ENCODE measurements at regions not wholly inside any gene's neighbourhood (a gene's known extent, or its start where the extent isn't known, plus 50 kb on each side); places are given as distances from the start of the nearest gene placed in this dataset.
"Not testable (repeated sequence)": the region's sequence is repeated elsewhere in the genome, so short reads cannot be mapped to it uniquely, and the experiment has no call there.

- FAIRE-seq (no peak), DNase-seq (ENCODE audit: low spot score) (no peak)
Measured at GRCh38 chr11:89545691-89546090, 54.5 kb upstream of the NOX4 start.

- not testable (repeated sequence) for FAIRE-seq; DNase-seq (ENCODE audit: low spot score)
Measured at GRCh38 chr11:89555781-89556180, 64.6 kb upstream of the NOX4 start.

DNA sequence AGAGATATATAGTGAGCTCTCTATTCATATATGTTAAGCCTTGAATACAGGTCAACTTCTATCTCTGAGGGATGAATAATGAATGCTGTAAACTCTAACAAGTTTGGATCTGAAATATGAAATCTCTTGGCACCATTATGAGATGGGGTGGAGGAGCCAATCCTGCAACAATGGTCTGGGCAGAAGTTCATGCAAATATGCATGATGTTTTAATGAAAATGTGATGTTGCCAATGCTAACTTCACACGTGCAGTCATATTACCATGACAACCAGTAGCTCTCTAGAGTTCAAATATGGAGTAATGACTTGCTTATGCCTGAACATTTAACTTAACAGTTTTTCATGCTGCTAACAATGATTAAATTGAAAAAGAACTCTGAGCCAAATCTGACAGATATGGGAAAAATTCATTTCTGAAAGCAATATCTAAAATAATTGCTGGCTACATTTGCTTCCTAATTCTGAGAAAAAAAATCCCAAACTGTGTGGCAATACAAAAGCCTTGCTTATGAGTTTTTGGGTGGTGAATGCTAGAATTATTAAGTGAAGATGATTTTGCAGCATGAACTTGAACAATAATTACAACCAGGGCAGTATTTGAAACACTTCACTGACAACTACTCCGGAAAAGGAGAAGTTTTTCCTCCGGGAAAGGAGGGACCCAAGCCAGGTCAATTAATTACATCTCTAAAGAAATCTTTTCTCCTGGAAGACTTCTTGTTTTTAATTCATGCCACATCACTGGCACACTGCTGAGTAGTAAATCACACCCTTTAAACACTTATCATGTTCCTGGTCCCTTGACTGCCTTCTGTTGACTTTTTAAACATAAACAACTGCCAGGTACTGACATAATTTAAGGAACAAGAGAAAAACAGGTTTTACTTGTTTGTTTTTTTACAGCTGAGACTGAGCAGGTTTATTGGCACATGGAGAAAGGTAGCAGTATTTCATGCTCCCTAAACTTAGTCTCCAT is 65.8 kb upstream of the NOX4 start:
- not testable (repeated sequence) for DNase-seq (ENCODE audit: low spot score)
- peak; percentile 20 for FAIRE-seq

- not testable (repeated sequence) for DNase-seq (ENCODE audit: low spot score); FAIRE-seq
Measured at GRCh38 chr11:89560598-89560997, 69.4 kb upstream of the NOX4 start.

GRCh38 chr11:89562731-89563130 is 71.6 kb upstream of the NOX4 start:
- FAIRE-seq; DNase-seq (ENCODE audit: low spot score): not testable (repeated sequence)

DNA sequence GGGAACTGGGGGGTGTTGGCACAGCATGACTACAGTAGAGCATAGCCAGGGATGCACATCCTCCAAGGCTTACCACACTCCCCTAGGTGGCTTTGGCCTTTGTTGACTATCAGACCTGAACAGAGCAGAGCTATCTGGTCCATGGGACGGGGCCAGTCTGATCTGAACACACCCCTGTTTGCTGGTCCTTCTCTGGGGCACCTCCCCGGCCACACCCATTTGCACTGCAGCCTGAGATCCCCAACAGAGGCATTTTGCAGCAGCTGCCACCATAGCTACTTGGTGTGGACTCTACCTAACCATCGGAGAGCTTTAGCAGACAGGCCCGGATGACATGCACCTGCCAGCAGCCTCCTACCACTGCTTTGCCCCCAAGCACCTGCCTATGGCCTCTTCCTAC is 75.8 kb upstream of the NOX4 start:
- FAIRE-seq (no peak), DNase-seq (ENCODE audit: low spot score) (no peak)

- DNase-seq (ENCODE audit: low spot score); FAIRE-seq: not testable (repeated sequence)
Measured at GRCh38 chr11:89569387-89569786, 78.2 kb upstream of the NOX4 start.

DNA sequence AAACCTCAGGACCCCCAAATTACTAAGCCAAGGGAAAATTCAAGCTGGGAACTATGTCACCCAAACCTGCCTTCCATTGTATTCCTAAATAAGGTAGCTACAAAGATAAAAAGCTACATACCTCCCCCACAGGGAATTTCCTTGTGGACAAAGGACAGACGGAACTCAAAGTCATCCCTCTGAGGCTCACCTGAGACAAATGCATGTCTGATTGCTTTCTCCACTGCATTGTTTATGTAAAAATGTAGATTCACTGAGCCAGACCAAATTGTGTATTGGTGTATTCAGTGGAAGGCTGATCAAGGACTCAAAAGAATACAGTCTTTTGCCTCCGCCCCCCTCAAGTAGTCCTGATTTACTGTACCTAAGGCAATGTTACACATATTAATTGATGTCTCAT is 80.5 kb upstream of the NOX4 start:
- not testable (repeated sequence) for FAIRE-seq; DNase-seq (ENCODE audit: low spot score)

- not testable (repeated sequence) for DNase-seq (ENCODE audit: low spot score)
- peak; percentile 67 for FAIRE-seq
Measured at GRCh38 chr11:89575846-89576245, 84.7 kb upstream of the NOX4 start.

DNA sequence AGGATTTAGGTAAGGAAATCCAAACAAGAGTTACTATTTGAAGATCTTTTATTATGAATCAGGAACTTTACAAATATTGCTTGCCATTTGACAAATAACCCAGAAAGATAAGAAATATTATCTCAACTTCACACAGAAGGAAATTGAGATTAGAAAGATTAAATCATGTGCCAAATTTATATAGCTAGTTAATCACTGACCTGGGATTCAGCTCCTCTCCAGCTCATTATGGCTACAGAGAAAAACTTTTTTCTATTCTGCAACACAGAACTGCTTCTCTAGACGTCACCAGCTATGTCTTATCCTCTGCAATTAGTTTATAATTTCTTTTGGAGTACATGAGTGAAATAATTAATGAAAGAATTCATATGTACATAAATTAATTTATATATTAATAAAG is 86.3 kb upstream of the NOX4 start:
- not testable (repeated sequence) for FAIRE-seq; DNase-seq (ENCODE audit: low spot score)

DNA sequence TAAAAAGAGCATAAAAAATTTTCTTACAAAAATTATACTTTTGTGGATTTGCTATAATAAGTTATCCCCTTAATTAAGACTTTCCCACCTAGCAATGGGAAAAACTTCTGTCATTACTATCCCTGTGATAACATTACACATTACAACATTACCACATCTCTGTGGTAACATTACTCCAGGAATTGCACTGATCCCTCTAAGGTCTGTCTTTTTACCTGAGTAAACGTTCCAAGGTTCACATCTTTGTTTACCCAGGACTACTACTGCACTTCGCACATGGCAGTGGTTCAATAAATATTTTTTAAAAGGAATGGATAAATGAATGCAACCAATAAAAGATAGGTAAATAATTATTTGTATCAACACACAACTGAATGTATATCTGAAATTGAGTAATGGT is 92.4 kb upstream of the NOX4 start:
- FAIRE-seq = no peak
- no peak for DNase-seq (ENCODE audit: low spot score)

DNA sequence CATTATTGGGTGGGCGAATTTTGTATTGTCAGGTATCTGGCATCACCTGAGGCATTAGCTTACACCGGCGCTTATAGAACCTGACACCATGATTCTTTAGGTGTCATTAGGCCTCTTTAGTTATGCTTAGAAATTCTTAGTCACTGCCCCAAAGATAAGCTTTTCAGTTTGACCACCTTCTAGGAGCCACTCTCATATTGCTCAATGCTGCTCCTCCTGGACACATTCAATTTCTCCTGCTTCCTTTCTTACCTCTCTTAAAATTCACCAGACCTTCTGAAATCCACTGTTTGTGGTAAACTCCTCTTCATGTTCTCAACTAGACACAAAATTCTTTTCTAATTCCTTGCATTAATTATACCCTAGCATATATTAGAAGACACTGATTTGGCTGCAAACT is 93.9 kb upstream of the NOX4 start:
- not testable (repeated sequence) for FAIRE-seq; DNase-seq (ENCODE audit: low spot score)

- not testable (repeated sequence) for FAIRE-seq; DNase-seq (ENCODE audit: low spot score)
Measured at GRCh38 chr11:89585471-89585870, 94.3 kb upstream of the NOX4 start.

DNA sequence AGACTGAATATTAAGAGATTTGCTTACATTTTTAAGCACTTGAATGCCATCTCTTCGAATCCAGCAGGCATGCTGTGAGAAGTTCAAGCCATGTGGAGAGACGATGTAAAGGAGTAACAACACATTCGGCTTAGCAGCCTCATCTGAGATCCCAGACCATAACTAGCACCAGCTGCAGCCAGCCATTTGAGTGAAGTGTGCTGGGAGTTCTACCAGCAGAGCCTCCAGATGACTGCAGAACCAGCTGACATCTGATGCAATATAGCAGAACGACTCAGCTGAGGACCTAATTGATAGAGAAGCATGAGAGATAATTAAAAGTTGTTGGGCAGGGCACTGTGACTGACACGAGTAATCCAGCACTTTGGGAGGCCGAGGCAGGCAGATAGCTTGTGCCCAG is 98.2 kb upstream of the NOX4 start:
- peak; percentile 48 for FAIRE-seq

DNA sequence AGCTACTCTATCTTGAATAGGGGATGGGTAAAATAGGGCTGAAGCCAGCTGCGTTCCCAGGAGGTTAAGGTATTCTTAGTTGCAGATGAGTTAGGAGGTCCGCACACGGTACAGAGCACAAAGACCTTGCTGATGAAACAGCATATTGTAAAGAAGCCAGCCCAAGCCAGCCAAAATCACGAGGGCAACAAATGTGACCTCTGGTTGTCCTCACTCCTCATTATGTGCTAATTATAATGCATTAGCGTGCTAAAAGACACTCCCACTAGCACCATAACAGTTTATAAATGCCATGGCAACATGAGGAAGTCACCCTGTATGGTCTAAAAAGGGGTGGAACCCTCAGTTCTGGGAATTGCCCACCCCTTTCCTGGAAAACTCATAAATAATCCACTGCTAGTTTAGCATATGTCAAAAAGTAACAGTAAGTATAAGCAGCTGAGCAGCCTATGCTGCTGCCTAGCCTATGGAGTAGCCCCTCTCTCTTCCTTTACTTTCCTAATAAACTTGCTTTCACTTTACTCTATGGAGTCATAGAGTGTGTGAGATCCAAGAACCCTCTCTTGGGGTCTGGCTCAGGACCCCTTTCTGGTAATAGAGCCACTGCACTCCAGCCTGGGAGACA is 98.9 kb upstream of the NOX4 start:
- not testable (repeated sequence) for DNase-seq (ENCODE audit: low spot score); FAIRE-seq

More for the DNA sequence above, 98.2 kb upstream of the NOX4 start:
- not testable (repeated sequence) for DNase-seq (ENCODE audit: low spot score)

DNA sequence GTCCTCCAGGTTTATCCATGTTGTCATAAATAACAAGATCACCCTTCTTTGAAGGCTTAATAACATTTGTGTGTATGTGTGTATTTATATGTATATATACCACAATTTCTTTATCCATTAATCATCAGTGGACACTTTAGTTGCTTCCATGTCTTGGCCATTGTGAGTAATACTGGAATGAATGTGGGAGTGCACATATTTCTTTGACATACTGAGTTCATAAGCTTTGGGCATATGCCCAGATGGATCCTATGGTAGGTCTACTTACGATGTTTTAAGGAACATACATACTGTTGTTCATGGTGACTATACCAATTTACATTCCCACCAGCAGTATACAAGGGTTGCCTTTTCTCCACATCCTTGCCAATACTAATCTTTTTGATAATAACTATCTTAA is 108.8 kb upstream of the TRIM77 start:
- DNase-seq (ENCODE audit: low spot score); FAIRE-seq: not testable (repeated sequence)

DNA sequence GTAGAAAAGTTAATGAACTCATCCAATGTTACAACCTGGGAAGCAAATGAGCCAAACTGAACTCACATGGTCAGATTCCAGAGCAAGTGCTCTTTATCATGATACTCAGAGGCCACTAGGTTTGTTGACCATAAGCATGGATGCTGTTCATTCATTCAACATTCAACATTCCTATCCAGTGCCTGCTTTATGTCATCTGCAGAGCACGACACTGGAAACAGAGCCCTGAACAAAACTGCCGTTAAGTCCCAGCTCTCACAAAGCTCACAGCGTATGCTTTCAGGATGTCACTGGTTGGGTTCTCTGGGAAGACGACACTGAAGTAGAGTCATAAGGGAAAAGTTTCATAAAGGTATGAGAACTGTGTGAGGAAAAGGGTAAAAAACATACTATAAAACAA is 105.8 kb upstream of the TRIM77 start:
- DNase-seq (ENCODE audit: low spot score) (no peak), FAIRE-seq (no peak)

DNA sequence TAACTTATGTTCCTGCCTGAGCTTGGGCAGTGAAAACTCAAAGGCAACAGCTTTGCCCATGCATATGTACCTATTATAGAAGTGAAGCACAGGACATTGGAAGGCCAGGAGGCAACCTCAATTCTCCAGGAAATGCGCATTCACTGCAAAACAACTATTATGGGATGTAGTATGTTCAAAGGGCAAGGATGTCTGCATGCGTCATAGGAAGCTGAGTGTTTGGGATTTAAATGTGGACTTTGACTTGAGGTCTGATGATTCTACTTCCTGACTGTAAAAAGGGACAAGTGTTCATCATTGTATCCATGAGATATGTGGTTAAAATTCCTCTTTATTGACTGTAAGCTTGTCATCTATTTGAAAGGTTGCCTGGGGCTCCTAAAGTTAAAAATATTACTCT is 103.3 kb upstream of the TRIM77 start:
- peak; percentile 53 for FAIRE-seq

DNA sequence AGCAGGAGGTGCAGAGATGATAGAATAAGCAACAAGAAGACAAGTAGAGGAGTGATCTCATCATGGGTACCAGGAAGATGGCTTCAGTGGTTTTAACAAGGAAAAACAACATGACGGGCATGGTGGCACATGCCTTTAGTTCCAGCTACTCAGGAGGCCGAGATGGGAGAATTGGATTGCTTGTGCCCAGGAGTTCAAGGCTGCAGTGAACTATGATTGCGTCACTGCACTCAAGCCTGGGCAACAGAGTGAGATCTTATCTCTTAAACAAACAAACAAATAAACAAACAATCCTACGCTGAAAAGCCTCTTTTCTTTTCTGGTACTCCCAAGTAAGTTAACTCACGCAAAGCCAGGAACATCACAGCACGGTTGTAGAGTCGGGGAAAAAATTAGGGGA is 102.6 kb upstream of the TRIM77 start:
- FAIRE-seq; DNase-seq (ENCODE audit: low spot score): not testable (repeated sequence)

More for the DNA sequence above, 103.3 kb upstream of the TRIM77 start:
- not testable (repeated sequence) for DNase-seq (ENCODE audit: low spot score)

- FAIRE-seq = peak; percentile 42
- no peak for DNase-seq (ENCODE audit: low spot score)
Measured at GRCh38 chr11:89608234-89608966, 101.7 kb upstream of the TRIM77 start.

GRCh38 chr11:89612096-89612495 is 98.0 kb upstream of the TRIM77 start:
- no peak for FAIRE-seq
- DNase-seq (ENCODE audit: low spot score) = no peak
